NCI-H2196 (cell line): ENCODE measurements at regions not wholly inside any gene's neighbourhood (a gene's known extent, or its start where the extent isn't known, plus 50 kb on each side); places are given as distances from the start of the nearest gene placed in this dataset.
"Not testable (repeated sequence)": the region's sequence is repeated elsewhere in the genome, so short reads cannot be mapped to it uniquely, and the experiment has no call there.

Source experiments
- DNase-seq: peaks from one replicate; lab custom pipeline; 2025; ENCODE audit not compliant: unreplicated experiment; lab: John Stamatoyannopoulos, UW

DNA sequence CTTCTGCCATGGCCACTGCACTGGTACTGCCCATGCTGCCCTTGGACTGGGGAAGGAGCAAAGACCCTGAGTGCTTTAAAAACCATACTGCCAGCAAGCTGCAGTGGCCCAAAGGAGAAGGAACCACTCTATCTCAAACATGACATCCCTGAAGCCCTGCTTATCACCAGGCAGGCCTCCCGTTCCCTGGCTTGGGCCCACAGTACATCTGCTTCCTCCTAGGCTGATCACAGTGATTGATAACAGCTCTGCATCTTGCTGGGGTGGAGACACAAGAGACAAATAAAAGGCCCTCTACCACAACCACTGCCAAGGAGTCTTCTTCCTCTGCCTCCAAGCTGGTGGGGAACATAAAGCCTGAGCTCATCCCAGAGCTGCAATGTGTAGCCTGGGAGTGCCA is 567.5 kb downstream of the TRHDE start:
- no peak for DNase-seq

DNA sequence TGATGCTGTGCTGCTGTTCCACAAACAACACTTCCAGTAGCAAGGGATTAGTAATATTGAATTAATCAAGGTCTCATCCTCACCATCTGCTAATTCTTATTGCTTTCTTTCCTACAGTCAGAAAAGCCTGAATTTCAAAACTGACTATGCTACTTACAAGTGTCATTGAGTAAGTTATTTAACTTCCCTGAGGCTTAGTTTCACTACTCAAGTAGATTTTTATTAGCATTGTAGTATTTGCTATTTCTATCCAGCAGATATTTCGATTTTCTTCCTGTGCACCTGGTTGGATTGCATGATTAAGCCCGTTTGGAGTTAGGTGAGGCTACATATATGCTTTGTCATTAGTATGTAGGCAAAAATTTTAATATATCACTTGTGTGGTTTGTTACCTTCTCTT is 591.5 kb downstream of the TRHDE start:
- no peak for DNase-seq

DNA sequence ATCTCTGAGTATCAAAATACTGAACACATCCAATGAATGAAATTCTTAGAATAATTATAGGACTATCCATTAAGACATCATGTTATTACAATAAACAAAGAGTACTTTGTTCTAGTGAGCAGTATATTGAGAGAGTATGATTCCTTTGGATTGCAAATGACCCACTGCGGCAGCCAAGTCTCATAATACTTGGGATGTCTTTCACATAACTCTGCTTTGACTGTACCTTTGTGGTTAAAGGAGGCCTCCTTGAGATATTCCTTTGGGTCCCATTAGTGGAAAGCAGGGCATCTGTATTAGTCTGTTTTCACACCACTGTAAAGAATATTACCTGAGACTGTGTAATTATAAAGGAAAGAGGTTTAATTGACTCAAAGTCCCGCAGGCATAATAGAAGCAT is 593.8 kb downstream of the TRHDE start:
- no peak for DNase-seq

DNA sequence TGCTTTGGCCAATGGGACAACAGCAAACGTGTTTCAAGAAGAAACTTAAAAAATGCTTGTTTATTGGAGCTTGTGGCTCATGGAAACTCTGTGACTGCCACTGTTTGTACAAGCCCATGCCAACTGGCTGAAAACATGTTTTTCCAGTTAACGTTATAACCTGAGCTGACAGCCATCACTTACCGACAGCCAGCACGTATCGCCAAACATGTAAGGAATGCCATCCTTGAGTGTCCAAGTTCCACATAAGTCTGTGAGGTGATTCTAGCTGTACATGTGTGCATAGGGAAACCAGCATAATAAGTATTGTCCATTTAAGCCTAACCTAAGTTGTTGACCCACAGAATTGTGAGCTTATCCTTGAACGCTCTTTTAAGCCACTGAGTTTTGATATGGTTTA is 596.9 kb downstream of the TRHDE start:
- no peak for DNase-seq

DNA sequence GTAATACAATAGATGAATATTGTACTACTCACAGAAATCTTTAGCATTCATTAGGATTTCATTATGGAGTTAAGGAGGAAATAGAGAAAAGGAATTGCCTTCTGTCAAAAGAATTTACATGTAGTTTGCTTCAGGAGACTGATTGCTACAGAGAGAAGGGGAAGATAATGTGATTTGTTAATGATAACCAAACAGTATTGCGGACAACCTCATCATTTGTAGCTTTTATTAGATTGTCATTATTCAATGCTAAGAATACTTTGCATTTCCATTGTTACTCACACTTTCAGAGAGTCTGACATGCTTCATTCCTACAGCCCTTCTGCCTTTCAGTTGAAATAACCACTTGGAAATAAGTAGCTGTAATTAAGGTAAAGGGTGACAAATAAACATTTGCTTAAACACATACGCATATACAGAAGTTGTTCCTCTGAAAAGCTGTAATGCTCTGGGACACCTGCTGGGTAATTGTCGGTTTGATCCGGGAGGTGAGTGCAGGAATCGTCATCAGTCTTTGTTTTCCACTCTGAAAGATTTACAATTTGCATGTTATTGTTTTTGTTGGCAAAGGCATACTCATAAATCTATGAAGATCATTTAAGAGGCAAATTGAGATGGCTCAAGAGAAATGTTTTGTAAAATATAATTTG is 600.2 kb downstream of the TRHDE start:
- no peak for DNase-seq

DNA sequence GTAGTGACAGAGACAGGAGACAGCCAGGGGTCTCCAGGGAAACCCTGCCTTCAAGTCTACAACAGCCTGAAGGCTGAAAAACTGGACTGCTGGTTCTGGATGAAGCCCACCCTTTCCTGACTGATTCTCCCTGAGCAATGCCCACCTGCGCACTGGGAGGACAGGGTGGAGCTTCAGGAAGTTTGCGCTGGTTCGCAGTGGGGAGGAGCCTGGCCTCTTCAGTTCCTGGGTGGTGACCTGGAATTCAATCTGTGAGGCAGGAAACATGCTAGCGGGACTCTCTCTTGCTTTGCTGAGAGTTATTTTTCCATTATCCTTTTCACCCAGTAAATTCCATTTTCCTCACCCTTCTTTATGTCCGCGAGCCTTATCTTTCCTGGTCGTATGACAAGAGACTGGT is 600.8 kb downstream of the TRHDE start:
- DNase-seq = no peak

DNA sequence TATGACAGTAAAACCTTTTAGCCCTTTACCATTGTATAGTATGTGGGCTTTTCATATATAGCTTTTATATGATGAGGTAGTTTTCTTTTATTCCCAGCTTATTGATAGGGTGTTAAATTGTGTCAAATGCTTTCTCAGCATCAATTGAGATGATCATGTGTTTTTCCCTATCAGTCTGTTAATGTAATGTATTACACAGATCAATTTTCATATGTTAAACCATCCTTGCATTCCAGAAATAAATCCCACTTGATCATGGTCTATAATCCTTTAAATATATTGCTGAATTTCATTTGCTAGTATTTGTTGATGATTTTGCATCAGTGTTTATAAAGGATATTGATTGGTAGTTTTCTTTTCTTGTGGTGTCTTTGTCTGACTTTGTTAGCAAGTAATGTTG is 603.9 kb downstream of the TRHDE start:
- DNase-seq = no peak

DNA sequence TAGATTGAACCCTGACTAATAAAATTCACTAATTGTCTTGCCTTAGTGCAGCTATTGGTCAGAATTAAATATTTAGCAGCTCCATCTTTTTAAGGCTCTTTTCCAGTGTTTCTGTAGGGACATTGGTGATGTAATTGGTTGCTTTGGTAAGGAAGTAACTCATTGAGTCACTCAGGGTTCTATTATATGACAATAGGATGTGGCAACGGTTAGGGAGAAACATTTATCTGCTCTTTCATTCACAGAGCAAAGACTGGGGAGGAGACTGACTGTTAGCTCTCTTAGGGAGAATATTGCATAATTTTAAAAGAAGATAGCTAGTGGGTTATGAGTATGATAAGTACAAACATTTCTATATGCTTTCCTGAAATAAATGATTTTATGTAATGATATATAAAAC is 616.5 kb downstream of the TRHDE start:
- DNase-seq = no peak

DNA sequence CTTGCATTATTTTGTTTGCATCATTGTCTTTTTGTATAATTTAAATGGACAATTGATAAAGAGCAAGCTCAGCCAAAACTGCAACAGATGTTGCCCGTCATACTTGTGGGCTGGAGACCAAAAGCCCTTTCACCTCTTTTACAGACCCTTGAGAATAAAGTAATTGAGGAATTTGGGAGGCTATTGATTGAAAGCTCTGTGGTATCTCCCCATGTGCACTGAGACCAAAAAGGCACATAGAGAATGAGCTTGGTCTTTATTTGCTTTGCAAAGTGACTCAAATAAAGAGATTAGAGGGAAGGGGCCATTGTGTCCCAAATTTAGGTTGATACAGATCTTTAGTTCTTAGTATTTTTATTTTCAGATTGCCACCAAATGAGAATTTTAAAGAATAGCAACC is 617.6 kb downstream of the TRHDE start:
- DNase-seq = no peak

DNA sequence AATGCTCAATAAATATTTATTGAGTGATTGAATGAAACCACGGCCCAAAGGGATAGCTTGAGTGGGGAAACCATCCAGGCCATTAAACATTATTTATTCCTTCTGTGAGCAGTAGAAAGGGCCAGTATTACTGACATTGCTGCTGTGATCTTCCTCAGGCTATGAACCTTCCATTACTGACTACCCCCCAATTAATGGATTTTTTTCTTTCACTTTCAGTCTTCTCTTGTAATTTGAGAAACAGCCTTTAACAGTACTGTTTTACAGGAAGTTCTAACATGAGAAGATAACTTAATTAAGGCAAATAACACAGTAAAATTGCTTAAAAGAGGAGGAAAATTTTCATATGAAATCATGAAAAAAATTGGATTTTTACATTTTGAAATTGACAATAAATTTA is 629.5 kb downstream of the TRHDE start:
- no peak for DNase-seq

DNA sequence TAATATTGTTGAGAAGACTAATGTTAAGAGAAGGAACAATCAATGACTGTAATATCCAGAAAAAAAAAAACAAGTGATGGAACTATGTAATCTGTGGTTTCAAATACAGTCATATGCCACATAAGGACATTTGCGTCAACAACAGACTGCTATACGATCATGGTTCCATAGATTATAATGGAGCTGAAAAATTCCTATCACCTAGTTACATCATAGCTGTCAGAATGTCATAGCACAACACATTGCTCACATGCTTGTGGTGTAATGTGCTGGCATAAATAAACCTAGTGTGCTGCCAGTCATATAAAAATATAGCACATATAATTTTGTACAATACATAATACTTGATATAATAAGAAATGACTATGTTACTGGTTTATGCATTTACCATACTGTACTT is 653.5 kb downstream of the TRHDE start:
- no peak for DNase-seq

DNA sequence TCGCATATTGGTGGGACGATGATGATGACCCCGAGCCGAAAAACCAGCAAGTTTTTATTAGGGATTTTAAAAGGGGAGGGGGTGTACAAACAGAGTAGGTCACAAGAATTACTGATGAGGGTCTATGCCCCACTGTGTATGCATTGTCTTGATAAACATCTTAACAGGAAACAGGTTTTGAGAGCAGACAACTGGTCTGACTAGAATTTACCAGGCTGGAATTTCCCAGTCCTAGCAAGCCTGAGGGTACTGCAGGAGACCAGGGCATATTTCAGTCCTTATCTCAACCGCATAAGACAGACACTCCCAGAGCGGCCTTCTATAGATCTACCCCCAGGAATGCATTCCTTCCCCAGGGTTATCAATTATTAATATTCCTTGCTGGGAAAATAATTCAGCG is 659.7 kb downstream of the TRHDE start:
- not testable (repeated sequence) for DNase-seq

DNA sequence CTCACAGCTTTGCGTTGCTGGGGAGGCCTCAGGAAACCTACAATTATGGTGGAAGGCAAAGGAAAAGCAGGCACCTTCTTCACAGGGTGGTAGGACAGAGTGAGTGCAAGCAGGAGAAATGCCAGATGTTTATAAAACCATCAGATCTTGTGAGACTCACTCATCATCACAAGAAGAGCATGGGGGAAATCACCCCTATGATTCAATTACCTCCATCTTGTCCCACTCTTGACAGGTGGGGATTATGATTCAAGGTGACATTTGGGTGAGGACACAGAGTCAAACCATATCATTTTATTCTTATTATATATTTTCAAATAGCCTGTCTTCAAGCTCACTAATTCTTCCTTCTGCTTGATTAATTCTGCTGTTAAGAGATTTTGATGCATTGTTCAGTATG is 665.3 kb downstream of the TRHDE start:
- DNase-seq = no peak

DNA sequence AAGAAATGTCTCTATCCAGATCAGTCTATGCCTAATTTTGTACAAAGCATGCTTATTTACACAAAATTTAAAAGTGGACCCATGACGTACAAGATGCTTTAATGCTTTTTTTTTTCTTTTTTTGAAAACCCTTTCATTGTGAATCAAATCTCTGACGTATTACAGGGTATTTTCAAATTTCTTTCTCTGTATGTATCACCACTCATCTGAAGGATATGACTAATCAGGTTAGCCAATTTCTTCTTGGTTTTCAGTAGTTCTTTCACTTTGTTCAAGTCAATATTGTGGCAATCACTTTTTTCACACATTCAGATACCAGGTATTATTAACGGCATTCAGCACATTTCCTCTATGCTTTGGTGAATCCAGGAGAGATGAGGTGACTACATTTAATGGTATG is 685.3 kb downstream of the TRHDE start:
- DNase-seq = no peak

DNA sequence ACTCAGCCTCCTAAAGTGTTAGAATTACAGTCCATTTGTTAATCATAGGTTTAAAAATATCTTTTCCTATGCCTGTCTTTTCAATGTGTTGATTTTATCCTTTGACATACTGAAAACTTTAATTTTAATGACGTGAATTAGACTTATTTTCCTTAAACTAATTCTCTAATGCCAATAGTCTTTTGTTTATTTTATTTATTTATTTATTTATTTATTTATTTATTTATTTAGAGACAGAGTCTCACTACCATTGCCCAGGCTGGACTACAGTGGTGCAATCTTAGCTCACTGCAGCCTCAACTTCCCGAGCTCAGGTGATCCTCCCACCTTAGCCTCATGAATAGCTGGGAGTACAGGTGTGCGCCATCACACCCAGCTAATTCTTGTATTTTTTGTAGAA is 694.5 kb downstream of the TRHDE start:
- DNase-seq = no peak

DNA sequence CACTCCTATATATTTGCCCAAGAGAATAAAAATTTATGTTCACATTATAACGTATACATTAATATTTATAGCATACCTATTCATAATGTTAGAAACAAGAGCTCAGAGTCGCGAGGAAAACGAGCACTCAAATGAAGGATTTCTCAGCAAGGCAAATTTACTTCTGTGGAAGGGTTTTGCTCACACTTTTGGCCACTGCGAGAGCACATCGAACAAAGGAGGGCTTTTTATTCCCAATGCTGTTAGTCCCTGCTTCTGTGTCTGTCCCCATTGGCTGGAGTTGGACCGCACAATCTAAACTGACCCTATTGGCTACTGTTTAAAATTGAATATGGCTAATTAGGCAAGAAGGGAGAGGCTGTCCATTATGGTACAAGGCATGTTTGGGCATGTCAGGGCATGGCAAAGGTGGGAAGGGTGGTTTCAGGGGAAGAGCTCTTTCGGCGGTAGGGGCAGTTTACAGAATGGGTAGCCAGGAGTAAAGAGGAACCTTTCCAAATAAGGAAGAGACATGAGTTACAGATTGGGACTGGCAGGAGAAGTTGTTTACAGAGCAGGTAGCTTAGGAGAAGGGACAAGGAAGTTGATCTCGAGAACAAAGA is 702.9 kb downstream of the TRHDE start:
- DNase-seq = no peak

DNA sequence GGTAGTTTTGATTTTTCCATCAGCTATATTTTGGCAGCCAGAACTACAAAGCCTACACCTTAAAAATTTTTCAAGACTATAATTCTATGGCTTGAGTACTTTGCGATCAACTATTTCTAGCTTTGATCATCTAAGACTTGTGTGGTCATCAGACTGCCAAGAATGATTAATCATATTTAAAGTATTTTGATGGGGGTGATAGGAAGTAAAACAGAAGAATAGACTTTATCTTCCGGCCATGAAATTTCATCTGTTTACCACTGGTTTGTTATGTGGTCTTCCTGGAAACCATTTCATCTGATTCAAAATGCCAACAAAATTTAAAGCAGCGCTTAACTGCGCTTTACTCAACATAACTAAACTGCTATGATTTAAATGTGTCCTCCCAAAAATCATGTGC is 706.8 kb downstream of the TRHDE start:
- DNase-seq = no peak

DNA sequence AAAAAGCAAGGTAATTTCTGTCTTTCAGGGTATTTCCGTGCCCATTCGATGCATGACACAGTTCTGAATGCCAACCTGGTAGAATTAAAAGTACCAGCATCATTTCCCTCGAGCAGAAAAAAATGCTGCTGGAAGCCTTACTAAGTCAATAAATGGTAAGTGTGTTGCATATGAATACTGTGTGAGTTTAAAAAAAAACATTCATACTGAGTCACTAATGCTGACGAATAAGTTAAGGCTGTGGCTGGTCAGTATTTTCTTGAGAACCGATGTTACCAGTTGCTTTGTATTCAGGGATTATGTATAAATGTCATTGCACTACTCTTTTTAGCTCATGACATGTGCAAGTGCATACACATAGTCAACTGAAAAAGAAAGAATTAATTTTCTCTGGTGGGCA is 710.2 kb downstream of the TRHDE start:
- DNase-seq = no peak

DNA sequence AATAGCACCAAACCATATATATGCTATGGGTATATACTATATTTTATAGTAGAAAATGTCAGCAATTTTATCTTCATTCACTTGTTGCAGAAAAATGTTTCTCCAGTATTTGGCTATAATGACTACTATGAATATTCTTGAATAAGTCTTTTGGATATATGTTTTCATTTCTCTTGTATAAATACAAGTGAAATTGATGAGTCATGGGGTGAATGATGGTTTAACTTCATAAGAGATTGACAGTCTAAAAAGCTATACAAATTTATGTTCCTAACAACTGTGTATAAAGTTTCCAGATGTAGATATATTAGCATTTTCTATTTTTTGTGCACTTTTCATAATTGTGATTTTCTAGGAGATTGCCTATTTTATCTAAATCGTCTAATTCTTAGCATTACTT is 714.8 kb downstream of the TRHDE start:
- DNase-seq = no peak

DNA sequence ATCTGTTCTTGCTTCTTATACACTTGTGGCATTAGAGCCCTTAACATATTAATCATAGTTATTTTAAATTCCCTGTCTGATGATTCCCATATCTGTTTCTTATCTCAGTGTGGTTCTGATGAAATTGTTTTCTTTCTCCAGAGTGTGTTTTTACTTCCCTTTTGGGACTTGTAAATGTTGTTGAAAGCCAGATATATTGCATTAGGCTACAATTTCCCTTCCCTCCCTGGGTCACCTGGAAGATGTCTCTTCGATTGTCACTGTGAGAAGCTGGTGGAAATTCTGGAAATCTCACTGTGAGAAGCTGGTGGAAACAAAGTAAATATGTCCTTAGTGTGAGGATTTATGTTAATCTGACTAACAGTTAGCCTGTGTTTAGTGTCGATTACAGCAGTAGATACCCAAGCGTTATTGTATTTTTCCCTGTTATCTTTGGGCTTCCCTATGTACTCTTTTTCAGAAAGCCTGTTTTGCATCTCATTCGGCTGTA is 717.3 kb downstream of the TRHDE start:
- DNase-seq = no peak

DNA sequence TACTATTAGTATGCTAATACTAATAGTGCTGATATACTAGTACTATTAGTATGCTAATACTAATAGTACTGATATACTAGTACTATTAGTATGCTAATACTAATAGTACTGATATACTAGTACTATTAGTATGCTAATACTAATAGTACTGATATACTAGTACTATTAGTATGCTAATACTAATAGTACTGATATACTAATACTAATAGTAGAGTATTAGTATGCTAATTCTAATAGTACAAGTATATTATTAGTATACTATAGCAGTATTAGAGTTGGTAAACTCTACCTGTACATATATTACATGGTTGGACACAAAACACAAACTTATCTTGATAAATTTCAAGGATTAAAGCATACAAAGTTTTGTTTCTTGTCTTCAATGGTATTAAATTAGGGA is 722.9 kb downstream of the TRHDE start:
- DNase-seq = not testable (repeated sequence)

DNA sequence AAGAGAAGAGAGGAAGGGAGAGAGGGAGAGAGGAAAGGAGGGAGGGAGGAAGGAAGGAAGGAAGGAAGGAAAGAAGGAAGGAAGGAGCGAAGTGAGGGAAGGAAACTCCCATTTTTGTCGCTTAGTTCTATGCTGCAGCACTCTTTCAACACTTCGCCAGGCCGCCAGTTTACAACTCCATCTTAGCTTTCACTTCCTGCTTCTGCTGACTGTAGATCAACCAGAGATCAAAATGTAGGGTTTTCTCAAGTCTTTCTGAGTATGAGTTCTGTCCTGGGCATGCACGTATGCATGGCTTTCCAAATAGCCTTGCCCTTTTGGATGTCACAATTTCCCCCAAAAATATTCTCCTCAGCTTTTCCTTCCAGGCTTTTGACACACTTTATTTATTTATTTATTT is 723.4 kb downstream of the TRHDE start:
- DNase-seq = no peak

DNA sequence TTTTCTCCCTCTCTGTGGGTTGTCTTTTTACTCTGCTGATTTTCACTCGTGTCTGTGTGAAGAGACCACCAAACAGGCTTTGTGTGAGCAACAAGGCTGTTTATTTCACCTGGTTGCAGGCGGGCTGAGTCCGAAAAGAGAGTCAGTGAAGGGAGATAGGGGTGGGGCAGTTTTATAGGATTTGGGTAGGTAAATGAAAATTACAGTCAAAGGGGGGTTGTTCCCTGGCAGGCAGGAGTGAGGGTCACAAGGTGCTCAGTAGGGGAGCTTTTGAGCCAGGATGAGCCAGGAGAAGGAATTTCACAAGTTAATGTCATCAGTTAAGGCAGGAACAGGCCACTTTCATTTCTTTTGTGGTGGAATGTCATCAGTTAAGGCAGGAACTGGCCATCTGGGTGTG is 729.6 kb downstream of the TRHDE start:
- not testable (repeated sequence) for DNase-seq
